ENCODE measurements at regions not wholly inside any gene's neighbourhood (a gene's known extent, or its start where the extent isn't known, plus 50 kb on each side); places are given as distances from the start of the nearest gene placed in this dataset.

- H3K4me3 ChIP-seq (ENCODE audit: low read length): no peak overlapping the region
- no peaks in the 10 kb centered on the region for H3K27me3 ChIP-seq (ENCODE audit: control insufficient read depth, insufficient read depth, low read length)
- H3K27ac ChIP-seq (ENCODE audit: low read depth, low read length): no peak overlapping the region
- no peak overlapping the region for H3K9ac ChIP-seq (ENCODE audit: low read length)
- H3K4me1 ChIP-seq (ENCODE audit: control insufficient read depth, insufficient read depth, low read length): no peaks in the 10 kb centered on the region
- no peaks in the 10 kb centered on the region for H3K36me3 ChIP-seq (ENCODE audit: control insufficient read depth, insufficient read depth, low read length)
Observed at GRCh38 chr15:29568840-29569532, 253.3 kb downstream of the TJP1 start.

GRCh38 chr15:29567336-29567735, 254.9 kb downstream of the TJP1 start:
- H3K27me3 ChIP-seq (ENCODE audit: control insufficient read depth, insufficient read depth, low read length): no peaks in the 10 kb centered on the region
- H3K4me3 ChIP-seq (ENCODE audit: low read length): no peak overlapping the region

DNA sequence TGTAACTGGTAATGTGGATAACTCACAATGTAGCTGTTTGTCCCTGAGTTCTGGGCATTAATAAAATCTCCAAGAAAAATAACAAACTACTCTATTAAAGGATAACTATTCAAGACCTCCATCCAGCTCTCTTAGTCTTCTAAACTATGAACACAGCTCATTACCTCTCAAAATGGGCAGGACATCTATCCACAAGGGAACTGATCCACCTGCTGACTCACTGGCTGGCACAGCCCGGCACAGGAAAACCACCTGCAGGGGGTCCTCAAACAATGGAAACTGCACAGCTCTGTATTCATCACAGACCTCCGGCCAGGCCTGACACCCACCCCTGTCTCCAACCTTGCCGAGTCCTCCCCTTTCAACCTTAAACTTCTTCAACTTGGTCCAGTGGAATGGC, 255.4 kb downstream of the TJP1 start:
- Histone ChIP-seq H3K27ac (ENCODE audit: low read depth, low read length) (no peak overlapping the region), H3K9ac (ENCODE audit: low read length) (no peak overlapping the region), H3K36me3 (ENCODE audit: control insufficient read depth, insufficient read depth, low read length) (no peaks in the 10 kb centered on the region), H3K27me3 (ENCODE audit: control insufficient read depth, insufficient read depth, low read length) (no peaks in the 10 kb centered on the region), H3K4me1 (ENCODE audit: control insufficient read depth, insufficient read depth, low read length) (no peaks in the 10 kb centered on the region), H3K4me3 (ENCODE audit: low read length) (no peak overlapping the region)

More at GRCh38 chr15:29567336-29567735, 254.9 kb downstream of the TJP1 start:
- H3K27ac ChIP-seq (ENCODE audit: low read depth, low read length): no peak overlapping the region
- H3K4me1 ChIP-seq (ENCODE audit: control insufficient read depth, insufficient read depth, low read length): no peaks in the 10 kb centered on the region
- no peak overlapping the region for H3K9ac ChIP-seq (ENCODE audit: low read length)
- H3K36me3 ChIP-seq (ENCODE audit: control insufficient read depth, insufficient read depth, low read length): no peaks in the 10 kb centered on the region

GRCh38 chr15:29563112-29563511, 259.2 kb downstream of the TJP1 start:
- no peaks in the 10 kb centered on the region for H3K36me3 ChIP-seq (ENCODE audit: control insufficient read depth, insufficient read depth, low read length)
- no peaks in the 10 kb centered on the region for H3K4me1 ChIP-seq (ENCODE audit: control insufficient read depth, insufficient read depth, low read length)
- no peak overlapping the region for H3K4me3 ChIP-seq (ENCODE audit: low read length)
- H3K27me3 ChIP-seq (ENCODE audit: control insufficient read depth, insufficient read depth, low read length): no peaks in the 10 kb centered on the region
- no peak overlapping the region for H3K9ac ChIP-seq (ENCODE audit: low read length)
- no peak overlapping the region for H3K27ac ChIP-seq (ENCODE audit: low read depth, low read length)

DNA sequence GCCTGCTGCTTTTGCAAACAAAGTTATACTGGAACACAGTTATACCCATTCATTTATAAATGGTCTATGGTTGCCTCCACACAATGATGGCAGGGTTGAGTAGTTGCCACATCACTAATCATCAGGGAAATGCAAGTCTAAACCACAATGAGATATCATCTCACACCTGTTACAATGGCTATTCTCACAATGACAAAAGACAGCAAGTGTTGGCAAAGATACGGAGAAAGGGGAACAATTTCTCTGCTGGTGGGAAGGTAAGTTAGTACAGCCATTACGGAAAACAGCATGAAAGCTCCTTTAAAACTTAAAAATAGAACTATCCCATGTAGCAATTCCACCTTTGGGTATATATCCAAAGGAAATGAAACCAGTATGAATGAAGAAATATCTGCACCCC, 261.4 kb downstream of the TJP1 start:
- Histone ChIP-seq H3K4me3 (ENCODE audit: low read length) (no peak overlapping the region), H3K9ac (ENCODE audit: low read length) (no peak overlapping the region), H3K4me1 (ENCODE audit: control insufficient read depth, insufficient read depth, low read length) (no peaks in the 10 kb centered on the region), H3K27ac (ENCODE audit: low read depth, low read length) (no peak overlapping the region), H3K27me3 (ENCODE audit: control insufficient read depth, insufficient read depth, low read length) (no peaks in the 10 kb centered on the region), H3K36me3 (ENCODE audit: control insufficient read depth, insufficient read depth, low read length) (no peaks in the 10 kb centered on the region)

DNA sequence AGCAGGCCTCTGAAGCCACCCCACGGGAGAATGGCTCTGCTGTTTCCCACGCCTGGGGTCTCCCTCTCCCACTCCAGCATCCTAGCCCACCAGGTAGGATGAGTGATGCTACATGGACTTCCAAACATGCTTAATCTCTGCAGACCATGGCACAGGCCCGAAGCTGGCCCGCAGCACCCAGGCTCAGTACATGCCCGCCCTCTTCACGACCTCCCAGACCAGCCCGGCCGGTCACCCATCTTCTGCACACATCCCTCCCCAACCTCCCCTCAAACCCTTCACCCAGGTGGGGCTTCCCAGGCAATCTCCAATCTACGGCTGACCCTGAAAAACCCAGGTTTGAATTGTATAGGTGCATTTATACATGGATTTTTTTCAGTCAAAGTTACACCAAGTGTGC, 264.0 kb downstream of the TJP1 start:
- Histone ChIP-seq H3K4me3 (ENCODE audit: low read length) (no peak overlapping the region), H3K9ac (ENCODE audit: low read length) (no peak overlapping the region), H3K4me1 (ENCODE audit: control insufficient read depth, insufficient read depth, low read length) (no peaks in the 10 kb centered on the region), H3K36me3 (ENCODE audit: control insufficient read depth, insufficient read depth, low read length) (no peaks in the 10 kb centered on the region), H3K27me3 (ENCODE audit: control insufficient read depth, insufficient read depth, low read length) (no peaks in the 10 kb centered on the region), H3K27ac (ENCODE audit: low read depth, low read length) (no peak overlapping the region)

- Histone ChIP-seq H3K4me1 (ENCODE audit: control insufficient read depth, insufficient read depth, low read length) (no peaks in the 10 kb centered on the region), H3K9ac (ENCODE audit: low read length) (no peak overlapping the region), H3K27ac (ENCODE audit: low read depth, low read length) (no peak overlapping the region), H3K4me3 (ENCODE audit: low read length) (no peak overlapping the region), H3K36me3 (ENCODE audit: control insufficient read depth, insufficient read depth, low read length) (no peaks in the 10 kb centered on the region), H3K27me3 (ENCODE audit: control insufficient read depth, insufficient read depth, low read length) (no peaks in the 10 kb centered on the region)
Observed at GRCh38 chr15:29557171-29557570, 265.1 kb downstream of the TJP1 start.

GRCh38 chr15:29556380-29556779, 265.9 kb downstream of the TJP1 start:
- H3K9ac ChIP-seq (ENCODE audit: low read length): no peak overlapping the region
- H3K4me3 ChIP-seq (ENCODE audit: low read length): no peak overlapping the region
- H3K4me1 ChIP-seq (ENCODE audit: control insufficient read depth, insufficient read depth, low read length): no peaks in the 10 kb centered on the region
- H3K36me3 ChIP-seq (ENCODE audit: control insufficient read depth, insufficient read depth, low read length): no peaks in the 10 kb centered on the region
- no peak overlapping the region for H3K27ac ChIP-seq (ENCODE audit: low read depth, low read length)
- no peaks in the 10 kb centered on the region for H3K27me3 ChIP-seq (ENCODE audit: control insufficient read depth, insufficient read depth, low read length)

DNA sequence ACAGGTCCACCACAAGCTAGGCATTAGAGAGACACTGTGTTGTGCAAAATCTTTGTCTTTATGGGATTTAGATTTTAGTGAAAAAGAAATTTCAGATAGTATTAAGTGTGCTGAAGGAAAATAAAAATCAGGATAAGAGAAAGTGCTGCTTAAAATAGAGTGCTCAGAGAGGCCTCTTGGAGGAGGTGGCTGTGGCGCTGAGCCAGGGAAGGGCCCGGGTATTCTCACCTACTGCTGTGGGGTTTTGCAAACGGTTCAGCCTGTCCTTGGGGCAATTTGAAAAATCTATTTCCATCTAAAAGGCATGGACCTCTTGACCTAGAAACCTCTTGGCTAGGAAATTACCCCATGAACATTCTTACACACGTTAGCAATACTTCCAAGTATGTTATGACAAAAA, 267.7 kb downstream of the TJP1 start:
- Histone ChIP-seq H3K9ac (ENCODE audit: low read length) (no peak overlapping the region), H3K4me3 (ENCODE audit: low read length) (no peak overlapping the region), H3K27ac (ENCODE audit: low read depth, low read length) (no peak overlapping the region), H3K4me1 (ENCODE audit: control insufficient read depth, insufficient read depth, low read length) (no peaks in the 10 kb centered on the region), H3K27me3 (ENCODE audit: control insufficient read depth, insufficient read depth, low read length) (no peaks in the 10 kb centered on the region), H3K36me3 (ENCODE audit: control insufficient read depth, insufficient read depth, low read length) (no peaks in the 10 kb centered on the region)

- Histone ChIP-seq H3K36me3 (ENCODE audit: control insufficient read depth, insufficient read depth, low read length) (no peaks in the 10 kb centered on the region), H3K9ac (ENCODE audit: low read length) (no peak overlapping the region), H3K27me3 (ENCODE audit: control insufficient read depth, insufficient read depth, low read length) (no peaks in the 10 kb centered on the region), H3K4me1 (ENCODE audit: control insufficient read depth, insufficient read depth, low read length) (no peaks in the 10 kb centered on the region), H3K27ac (ENCODE audit: low read depth, low read length) (no peak overlapping the region), H3K4me3 (ENCODE audit: low read length) (no peak overlapping the region)
Observed at GRCh38 chr15:29550834-29551465, 271.3 kb downstream of the TJP1 start.

GRCh38 chr15:29548006-29548405, 274.3 kb downstream of the TJP1 start:
- H3K27me3 ChIP-seq (ENCODE audit: control insufficient read depth, insufficient read depth, low read length): no peaks in the 10 kb centered on the region
- H3K36me3 ChIP-seq (ENCODE audit: control insufficient read depth, insufficient read depth, low read length): no peaks in the 10 kb centered on the region
- no peaks in the 10 kb centered on the region for H3K4me1 ChIP-seq (ENCODE audit: control insufficient read depth, insufficient read depth, low read length)
- no peak overlapping the region for H3K27ac ChIP-seq (ENCODE audit: low read depth, low read length)
- no peak overlapping the region for H3K9ac ChIP-seq (ENCODE audit: low read length)
- no peak overlapping the region for H3K4me3 ChIP-seq (ENCODE audit: low read length)

DNA sequence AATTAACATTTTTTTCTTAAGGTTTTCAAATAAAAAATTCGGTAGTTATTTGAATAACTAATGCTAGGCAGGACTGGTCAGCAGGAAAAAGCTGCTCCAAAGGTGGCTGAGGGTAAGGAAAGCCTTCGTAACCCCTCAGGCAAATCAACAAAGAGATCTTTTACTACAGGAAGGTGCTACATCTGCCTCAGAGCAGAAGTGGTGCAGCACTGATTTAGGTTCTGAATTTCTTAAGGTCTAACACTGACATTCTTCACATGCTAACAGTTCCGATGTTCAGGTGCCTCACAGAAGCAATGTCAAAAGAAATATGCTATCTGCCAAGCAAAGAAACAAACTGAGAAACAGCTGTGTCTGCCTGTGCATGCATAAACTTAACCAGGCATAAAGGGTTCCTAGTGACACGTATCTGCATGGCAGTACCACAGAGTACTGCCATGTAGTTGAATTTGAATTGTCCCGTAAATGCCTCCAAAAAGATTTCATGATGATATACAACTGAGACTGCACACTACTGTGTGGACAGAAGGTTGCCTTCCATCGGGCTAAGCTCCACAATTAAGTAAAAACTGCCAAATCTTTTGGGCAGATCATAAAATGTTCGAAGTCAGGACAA, 275.0 kb upstream of the NSMCE3 start:
- Histone ChIP-seq H3K36me3 (ENCODE audit: control insufficient read depth, insufficient read depth, low read length) (no peaks in the 10 kb centered on the region), H3K27me3 (ENCODE audit: control insufficient read depth, insufficient read depth, low read length) (no peaks in the 10 kb centered on the region), H3K4me1 (ENCODE audit: control insufficient read depth, insufficient read depth, low read length) (no peaks in the 10 kb centered on the region), H3K9ac (ENCODE audit: low read length) (no peak overlapping the region), H3K27ac (ENCODE audit: low read depth, low read length) (no peak overlapping the region), H3K4me3 (ENCODE audit: low read length) (no peak overlapping the region)

DNA sequence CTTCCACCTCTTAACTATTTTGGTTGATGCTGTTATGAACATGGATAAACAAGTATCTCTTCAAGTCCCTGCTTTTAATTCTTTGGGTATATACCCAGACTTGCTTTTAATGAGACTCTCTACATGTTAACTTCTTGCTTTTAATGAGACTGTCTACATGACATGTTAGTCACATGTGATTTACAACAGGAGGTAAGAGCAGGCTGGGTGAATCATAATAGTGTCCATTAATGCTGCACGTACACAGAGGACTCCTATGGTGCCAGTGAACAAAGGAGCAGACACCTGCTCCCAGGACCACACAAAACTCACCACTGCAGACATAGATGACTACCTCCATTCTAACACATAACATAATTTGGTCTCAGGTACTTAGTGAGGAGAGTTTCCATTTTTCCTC, 273.4 kb upstream of the NSMCE3 start:
- H3K4me3 ChIP-seq (ENCODE audit: low read length): no peak overlapping the region
- H3K27me3 ChIP-seq (ENCODE audit: control insufficient read depth, insufficient read depth, low read length): no peaks in the 10 kb centered on the region
- H3K27ac ChIP-seq (ENCODE audit: low read depth, low read length): no peak overlapping the region
- H3K36me3 ChIP-seq (ENCODE audit: control insufficient read depth, insufficient read depth, low read length): no peaks in the 10 kb centered on the region
- H3K4me1 ChIP-seq (ENCODE audit: control insufficient read depth, insufficient read depth, low read length): no peaks in the 10 kb centered on the region
- no peak overlapping the region for H3K9ac ChIP-seq (ENCODE audit: low read length)

All from rectal smooth muscle tissue (tissue), 1 donor.